Astrocyte (in vitro differentiated cells and primary cell): ENCODE measurements at regions not wholly inside any gene's neighbourhood (a gene's known extent, or its start where the extent isn't known, plus 50 kb on each side); places are given as distances from the start of the nearest gene placed in this dataset.

Source experiments
- DNase-seq: peaks from one replicate; pipeline ENCODE4 v3.0.0-alpha.2; 2010; ENCODE audit warnings: low read depth
- FAIRE-seq: peaks from 2 replicates; lab custom pipeline; 2011; peaks lifted over from hg19 to GRCh38; lab: Jason Lieb, UNC
- H2AFZ ChIP-seq: 2 replicates; pipeline ENCODE4 v1.6.0; 2012; ENCODE audit warnings: low read depth, low read length, inconsistent platforms
- H3K27ac ChIP-seq: 2 replicates; pipeline ENCODE4 v1.5.1; 2011; ENCODE audit warnings: low read depth, low read length, inconsistent platforms
- H3K27me3 ChIP-seq: 2 replicates; pipeline ENCODE4 v1.6.0; 2011; ENCODE audit warnings: low read length, inconsistent platforms; ENCODE audit not compliant: insufficient read depth
- H3K36me3 ChIP-seq: 2 replicates; pipeline ENCODE4 v1.5.1; 2011; ENCODE audit warnings: low read length, inconsistent platforms; ENCODE audit not compliant: insufficient read depth
- H3K4me1 ChIP-seq: 2 replicates; pipeline ENCODE4 v1.5.1; 2011; ENCODE audit warnings: low read length, inconsistent platforms; ENCODE audit not compliant: insufficient read depth
- H3K4me2 ChIP-seq: 2 replicates; pipeline ENCODE4 v1.6.0; 2012; ENCODE audit warnings: low read length, inconsistent platforms
- H3K4me3 ChIP-seq: 2 replicates; pipeline ENCODE4 v1.5.1; 2011; ENCODE audit warnings: low read depth, mild to moderate bottlenecking, low read length, inconsistent platforms; ENCODE audit not compliant: insufficient read depth
- H3K79me2 ChIP-seq: 2 replicates; pipeline ENCODE4 v1.6.0; 2012; ENCODE audit warnings: mild to moderate bottlenecking, low read length, inconsistent platforms; ENCODE audit not compliant: insufficient read depth
- H3K9ac ChIP-seq: 2 replicates; pipeline ENCODE4 v1.6.0; 2012; ENCODE audit warnings: mild to moderate bottlenecking, low read length, inconsistent platforms
- H3K9me3 ChIP-seq: 2 replicates; pipeline ENCODE4 v1.5.1; 2012; ENCODE audit warnings: low read depth, mild to moderate bottlenecking, low read length, inconsistent platforms; ENCODE audit not compliant: insufficient read depth
- H4K20me1 ChIP-seq: 2 replicates; pipeline ENCODE4 v1.6.0; 2012; ENCODE audit warnings: low read length, inconsistent platforms; ENCODE audit not compliant: insufficient read depth
- H3K27ac Mint-ChIP-seq: one replicate; pipeline ENCODE4 v1.8.0; 2021; ENCODE audit warnings: mild to moderate bottlenecking, mixed read lengths; ENCODE audit not compliant: unreplicated experiment
- H3K27me3 Mint-ChIP-seq: one replicate; pipeline ENCODE4 v1.8.0; 2021; ENCODE audit warnings: low read depth, mixed read lengths; ENCODE audit not compliant: unreplicated experiment
- H3K36me3 Mint-ChIP-seq: one replicate; pipeline ENCODE4 v1.8.0; 2021; ENCODE audit warnings: low read depth, mixed read lengths; ENCODE audit not compliant: unreplicated experiment
- H3K4me1 Mint-ChIP-seq: one replicate; pipeline ENCODE4 v1.8.0; 2021; ENCODE audit warnings: low read depth, mixed read lengths; ENCODE audit not compliant: unreplicated experiment
- H3K4me3 Mint-ChIP-seq: one replicate; pipeline ENCODE4 v1.8.0; 2021; ENCODE audit warnings: mild to moderate bottlenecking, moderate library complexity, mixed read lengths; ENCODE audit not compliant: unreplicated experiment
- H3K9me3 Mint-ChIP-seq: one replicate; pipeline ENCODE4 v1.8.0; 2021; ENCODE audit warnings: mild to moderate bottlenecking, mixed read lengths; ENCODE audit not compliant: unreplicated experiment
- EZH2 ChIP-seq: IDR thresholded peaks from 2 replicates; pipeline ENCODE4 v1.6.1; 2012; ENCODE audit warnings: mild to moderate bottlenecking, low read length, inconsistent platforms; ENCODE audit not compliant: insufficient read depth
- TF ChIP-seq, protein P1 (sequence below): IDR thresholded peaks from 2 replicates; pipeline ENCODE4 v1.5.1; 2011; ENCODE audit warnings: low read depth, mild to moderate bottlenecking, inconsistent platforms, low read length, moderate library complexity; ENCODE audit not compliant: insufficient read depth

- Histone ChIP-seq H3K79me2 (no peaks in the 10 kb centered on the region), H3K9me3 (no peaks in the 10 kb centered on the region), H3K4me2 (no peak overlapping the region), H4K20me1 (no peaks in the 10 kb centered on the region), H3K4me1 (no peaks in the 10 kb centered on the region), H3K4me3 (no peak overlapping the region), H3K9ac (no peak overlapping the region), H2AFZ (no peak overlapping the region), H3K27ac (no peak overlapping the region), H3K27me3 (no peaks in the 10 kb centered on the region), H3K36me3 (no peaks in the 10 kb centered on the region)
- no peak for DNase-seq
- Mint-ChIP-seq H3K4me1 (peaks cover 4% of the 10 kb centered on the region), H3K36me3 (no peaks in the 10 kb centered on the region), H3K4me3 (no peak overlapping the region), H3K9me3 (peaks cover 1% of the 10 kb centered on the region), H3K27me3 (peaks cover 2% of the 10 kb centered on the region), H3K27ac (no peak overlapping the region)
- TF ChIP-seq, protein P1, sequence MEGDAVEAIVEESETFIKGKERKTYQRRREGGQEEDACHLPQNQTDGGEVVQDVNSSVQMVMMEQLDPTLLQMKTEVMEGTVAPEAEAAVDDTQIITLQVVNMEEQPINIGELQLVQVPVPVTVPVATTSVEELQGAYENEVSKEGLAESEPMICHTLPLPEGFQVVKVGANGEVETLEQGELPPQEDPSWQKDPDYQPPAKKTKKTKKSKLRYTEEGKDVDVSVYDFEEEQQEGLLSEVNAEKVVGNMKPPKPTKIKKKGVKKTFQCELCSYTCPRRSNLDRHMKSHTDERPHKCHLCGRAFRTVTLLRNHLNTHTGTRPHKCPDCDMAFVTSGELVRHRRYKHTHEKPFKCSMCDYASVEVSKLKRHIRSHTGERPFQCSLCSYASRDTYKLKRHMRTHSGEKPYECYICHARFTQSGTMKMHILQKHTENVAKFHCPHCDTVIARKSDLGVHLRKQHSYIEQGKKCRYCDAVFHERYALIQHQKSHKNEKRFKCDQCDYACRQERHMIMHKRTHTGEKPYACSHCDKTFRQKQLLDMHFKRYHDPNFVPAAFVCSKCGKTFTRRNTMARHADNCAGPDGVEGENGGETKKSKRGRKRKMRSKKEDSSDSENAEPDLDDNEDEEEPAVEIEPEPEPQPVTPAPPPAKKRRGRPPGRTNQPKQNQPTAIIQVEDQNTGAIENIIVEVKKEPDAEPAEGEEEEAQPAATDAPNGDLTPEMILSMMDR = no peak
- no peak for TF ChIP-seq EZH2
- FAIRE-seq = no peak
Measured at GRCh38 chr12:47417121-47417520, 288.7 kb downstream of the RPAP3 start.

GRCh38 chr12:47415054-47415453 lies 290.8 kb downstream of the RPAP3 start:
- H2AFZ ChIP-seq = no peak overlapping the region
- peak; percentile 23 for DNase-seq
- H3K9ac ChIP-seq = no peak overlapping the region
- no peaks in the 10 kb centered on the region for H3K79me2 ChIP-seq
- no peaks in the 10 kb centered on the region for H3K36me3 Mint-ChIP-seq
- H3K4me2 ChIP-seq = no peak overlapping the region
- no peaks in the 10 kb centered on the region for H4K20me1 ChIP-seq
- H3K36me3 ChIP-seq = no peaks in the 10 kb centered on the region
- peaks cover 4% of the 10 kb centered on the region for H3K4me1 Mint-ChIP-seq
- TF ChIP-seq EZH2 = no peak
- TF ChIP-seq, protein P1 = no peak
- no peak for FAIRE-seq
- no peak overlapping the region for H3K4me3 ChIP-seq
- H3K4me3 Mint-ChIP-seq = no peak overlapping the region
- H3K27me3 Mint-ChIP-seq = peaks cover 7% of the 10 kb centered on the region
- H3K27ac Mint-ChIP-seq = no peak overlapping the region
- no peaks in the 10 kb centered on the region for H3K9me3 ChIP-seq
- no peaks in the 10 kb centered on the region for H3K4me1 ChIP-seq
- H3K27me3 ChIP-seq = no peaks in the 10 kb centered on the region
- no peak overlapping the region for H3K27ac ChIP-seq
- H3K9me3 Mint-ChIP-seq = peaks cover 1% of the 10 kb centered on the region

GRCh38 chr12:47414511-47414910 lies 291.3 kb downstream of the RPAP3 start:
- H3K27me3 Mint-ChIP-seq = peaks cover 7% of the 10 kb centered on the region

More at GRCh38 chr12:47414511-47414910, 291.3 kb downstream of the RPAP3 start:
- Histone ChIP-seq H3K4me2 (no peak overlapping the region), H3K27me3 (no peaks in the 10 kb centered on the region), H3K9me3 (no peaks in the 10 kb centered on the region), H3K79me2 (no peaks in the 10 kb centered on the region), H3K27ac (no peak overlapping the region), H4K20me1 (no peaks in the 10 kb centered on the region), H2AFZ (no peak overlapping the region), H3K4me1 (no peaks in the 10 kb centered on the region), H3K36me3 (no peaks in the 10 kb centered on the region), H3K4me3 (no peak overlapping the region), H3K9ac (no peak overlapping the region)
- H3K4me1 Mint-ChIP-seq = peaks cover 4% of the 10 kb centered on the region
- H3K9me3 Mint-ChIP-seq = peaks cover 1% of the 10 kb centered on the region
- H3K27ac Mint-ChIP-seq = no peak overlapping the region
- H3K4me3 Mint-ChIP-seq = no peak overlapping the region
- FAIRE-seq (no peak), DNase-seq (no peak)
- H3K36me3 Mint-ChIP-seq = no peaks in the 10 kb centered on the region
- TF ChIP-seq, protein P1 = no peak
- TF ChIP-seq EZH2 = no peak
